Bronchial epithelial cell (primary cell): ENCODE measurements at regions not wholly inside any gene's neighbourhood (a gene's known extent, or its start where the extent isn't known, plus 50 kb on each side); places are given as distances from the start of the nearest gene placed in this dataset.

Source experiments
- DNase-seq: peaks from one replicate; pipeline ENCODE4 v3.0.0-alpha.2; 2010; ENCODE audit warnings: low read depth
- FAIRE-seq: peaks from 2 replicates; lab custom pipeline; 2011; peaks lifted over from hg19 to GRCh38; lab: Jason Lieb, UNC
- H3K27me3 ChIP-seq: 2 replicates; pipeline ENCODE4 v1.5.1; 2011; ENCODE audit warnings: low read length; ENCODE audit not compliant: control insufficient read depth, insufficient read depth
- H3K36me3 ChIP-seq: 2 replicates; pipeline ENCODE4 v1.5.1; 2011; ENCODE audit warnings: low read length; ENCODE audit not compliant: control insufficient read depth, insufficient read depth
- H3K4me3 ChIP-seq: 2 replicates; pipeline ENCODE4 v1.5.1; 2011; ENCODE audit warnings: mild to moderate bottlenecking, low read depth, low read length, control low read depth
- TF ChIP-seq, protein P1 (sequence below): IDR thresholded peaks from 2 replicates; pipeline ENCODE4 v1.5.1; 2011; ENCODE audit warnings: mild to moderate bottlenecking, moderate library complexity, low read length, control low read depth, inconsistent platforms; ENCODE audit not compliant: insufficient read depth, severe bottlenecking

DNA sequence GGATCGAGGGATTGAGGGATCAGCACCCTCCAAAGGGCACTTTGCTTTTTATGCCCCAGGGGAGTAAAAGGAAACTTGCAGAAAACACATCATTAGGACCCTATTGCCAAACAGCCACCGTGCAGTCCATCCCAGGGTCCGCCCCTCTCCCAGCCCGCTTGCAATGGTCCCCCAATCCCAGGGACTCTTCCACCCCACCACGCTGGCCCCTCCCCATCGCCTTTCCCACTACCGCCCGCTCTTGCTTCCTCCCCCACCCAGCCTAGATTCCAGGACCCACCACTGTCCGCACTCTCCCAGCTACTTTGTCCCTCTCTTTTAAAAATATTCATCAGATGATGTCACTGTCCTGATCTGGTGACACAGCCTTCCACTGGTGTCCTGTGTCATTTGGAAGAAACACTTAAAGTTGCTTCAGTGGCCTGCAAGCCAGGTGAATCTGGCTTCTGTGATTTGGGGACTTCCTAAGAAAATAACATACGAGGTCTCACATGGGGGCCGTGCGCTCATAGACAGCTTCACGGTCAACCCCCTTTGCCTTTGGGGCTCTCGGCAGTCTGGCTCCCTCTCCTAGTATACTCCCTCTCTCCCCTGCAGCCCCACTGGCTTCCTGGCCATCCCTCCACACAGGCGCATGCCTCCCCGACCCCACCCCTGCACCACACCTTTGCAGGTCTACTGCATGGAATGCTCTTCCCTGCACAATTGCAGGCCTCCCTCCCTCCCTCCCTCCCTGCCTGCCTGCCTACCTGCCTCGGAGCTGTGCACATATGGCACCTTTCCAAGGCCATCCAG is 127.9 kb downstream of the RBFOX3 start:
- FAIRE-seq, result no peak
- no peak overlapping the region for H3K4me3 ChIP-seq

DNA sequence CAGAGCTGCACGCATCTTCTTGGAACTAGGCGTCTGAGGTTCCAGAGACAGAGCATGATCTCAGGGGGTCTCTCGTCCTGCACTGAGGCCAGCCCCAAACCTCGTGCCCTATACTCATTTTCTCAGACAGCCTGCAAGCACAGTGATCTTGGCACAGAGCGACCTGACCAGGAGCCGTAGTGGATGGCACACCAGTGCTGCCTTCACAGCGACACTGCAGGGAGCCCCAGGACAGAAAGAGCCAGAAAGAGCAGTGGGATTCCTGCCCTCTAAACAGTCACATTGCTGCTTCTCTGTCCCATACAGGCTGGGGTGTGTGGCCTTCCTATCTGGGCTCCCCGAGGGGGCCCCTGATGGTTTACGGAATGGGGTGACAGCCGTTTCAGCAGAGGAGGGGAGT is 131.0 kb downstream of the RBFOX3 start:
- FAIRE-seq, result no peak
- TF ChIP-seq, protein P1, sequence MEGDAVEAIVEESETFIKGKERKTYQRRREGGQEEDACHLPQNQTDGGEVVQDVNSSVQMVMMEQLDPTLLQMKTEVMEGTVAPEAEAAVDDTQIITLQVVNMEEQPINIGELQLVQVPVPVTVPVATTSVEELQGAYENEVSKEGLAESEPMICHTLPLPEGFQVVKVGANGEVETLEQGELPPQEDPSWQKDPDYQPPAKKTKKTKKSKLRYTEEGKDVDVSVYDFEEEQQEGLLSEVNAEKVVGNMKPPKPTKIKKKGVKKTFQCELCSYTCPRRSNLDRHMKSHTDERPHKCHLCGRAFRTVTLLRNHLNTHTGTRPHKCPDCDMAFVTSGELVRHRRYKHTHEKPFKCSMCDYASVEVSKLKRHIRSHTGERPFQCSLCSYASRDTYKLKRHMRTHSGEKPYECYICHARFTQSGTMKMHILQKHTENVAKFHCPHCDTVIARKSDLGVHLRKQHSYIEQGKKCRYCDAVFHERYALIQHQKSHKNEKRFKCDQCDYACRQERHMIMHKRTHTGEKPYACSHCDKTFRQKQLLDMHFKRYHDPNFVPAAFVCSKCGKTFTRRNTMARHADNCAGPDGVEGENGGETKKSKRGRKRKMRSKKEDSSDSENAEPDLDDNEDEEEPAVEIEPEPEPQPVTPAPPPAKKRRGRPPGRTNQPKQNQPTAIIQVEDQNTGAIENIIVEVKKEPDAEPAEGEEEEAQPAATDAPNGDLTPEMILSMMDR, result no peak

More for the DNA sequence above, 127.9 kb downstream of the RBFOX3 start:
- Histone ChIP-seq H3K27me3 (no peaks in the 10 kb centered on the region), H3K36me3 (no peaks in the 10 kb centered on the region)
- no peak for DNase-seq
- TF ChIP-seq, protein P1, result no peak

GRCh38 chr17:79478841-79479240 is 132.0 kb downstream of the RBFOX3 start:
- no peak for FAIRE-seq
- no peak for DNase-seq
- no peaks in the 10 kb centered on the region for H3K27me3 ChIP-seq
- no peak overlapping the region for H3K4me3 ChIP-seq
- TF ChIP-seq, protein P1, result no peak
- H3K36me3 ChIP-seq, result no peaks in the 10 kb centered on the region

More for the DNA sequence above, 131.0 kb downstream of the RBFOX3 start:
- DNase-seq, result no peak
- Histone ChIP-seq H3K27me3 (no peaks in the 10 kb centered on the region), H3K36me3 (no peaks in the 10 kb centered on the region), H3K4me3 (no peak overlapping the region)

DNA sequence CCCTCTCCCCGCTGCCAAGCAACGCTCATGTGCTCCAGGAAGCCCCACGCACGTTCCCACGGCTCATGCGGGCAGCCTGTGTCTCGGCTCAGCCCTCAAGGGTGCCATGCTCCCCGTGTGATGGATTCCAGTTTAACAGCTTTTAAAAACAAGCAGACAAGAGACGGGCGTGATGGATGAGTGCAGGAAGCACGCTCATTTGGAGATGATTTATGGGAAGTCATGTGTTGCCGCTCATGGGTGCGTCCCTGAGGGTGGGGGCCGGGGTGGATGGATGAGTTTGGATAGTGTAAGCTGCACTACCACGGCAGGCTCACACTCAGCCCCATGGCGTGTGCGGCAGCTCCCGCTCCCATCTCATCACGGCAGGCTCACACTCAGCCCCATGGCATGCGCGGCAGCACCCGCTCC is 132.8 kb downstream of the RBFOX3 start:
- TF ChIP-seq, protein P1, result no peak
- no peak for DNase-seq
- no peak for FAIRE-seq
- H3K36me3 ChIP-seq, result no peaks in the 10 kb centered on the region
- no peaks in the 10 kb centered on the region for H3K27me3 ChIP-seq
- no peak overlapping the region for H3K4me3 ChIP-seq

DNA sequence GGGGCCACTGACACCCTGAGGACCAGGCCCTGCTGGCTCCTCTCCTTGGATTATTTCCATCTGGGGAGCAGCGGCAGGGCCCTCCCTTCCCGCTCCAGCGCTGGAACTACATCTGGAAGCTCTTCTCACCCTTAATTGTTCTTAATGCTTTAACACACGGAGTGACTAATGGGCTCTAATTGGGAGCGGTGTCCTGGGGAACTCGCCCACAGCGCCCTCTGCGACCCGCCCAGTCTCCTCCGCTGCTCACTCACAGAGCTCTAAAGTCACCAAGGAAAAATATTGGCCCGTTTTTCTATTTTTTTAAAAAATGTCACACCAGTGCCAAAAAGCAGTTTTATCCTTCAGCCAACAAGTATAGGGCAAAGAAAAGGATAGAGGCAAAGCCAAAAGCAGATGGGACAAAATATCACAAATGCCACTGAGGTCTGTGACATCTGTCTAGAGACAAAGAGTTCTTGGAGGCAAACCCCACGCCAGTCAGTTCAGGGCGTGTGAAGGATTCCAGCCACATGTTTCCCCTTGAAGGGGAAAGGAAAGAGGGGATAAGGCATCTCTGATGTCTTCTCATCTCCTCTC is 134.7 kb downstream of the RBFOX3 start:
- TF ChIP-seq, protein P1, result no peak
- DNase-seq (no peak), FAIRE-seq (no peak)
- Histone ChIP-seq H3K27me3 (no peaks in the 10 kb centered on the region), H3K4me3 (no peak overlapping the region), H3K36me3 (no peaks in the 10 kb centered on the region)
